H9 (cell line): ENCODE measurements at regions not wholly inside any gene's neighbourhood (a gene's known extent, or its start where the extent isn't known, plus 50 kb on each side); places are given as distances from the start of the nearest gene placed in this dataset.

Experiments
- DNase-seq: peaks from one replicate; pipeline ENCODE4 v3.0.0-alpha.2; 2017
- H2AFZ ChIP-seq: one replicate; pipeline ENCODE4 v1.6.1; 2013; ENCODE audit warnings: mild to moderate bottlenecking, low read length, control low read depth, moderate library complexity
- H2AK5ac ChIP-seq: 2 replicates; pipeline ENCODE4 v1.6.1; 2013; ENCODE audit warnings: low read length, control low read depth, mixed read lengths; ENCODE audit not compliant: insufficient read length
- H2BK120ac ChIP-seq: one replicate; pipeline ENCODE4 v1.6.1; 2013; ENCODE audit warnings: low read depth, mild to moderate bottlenecking, low read length, control low read depth, inconsistent platforms; ENCODE audit not compliant: poor library complexity, severe bottlenecking
- H2BK12ac ChIP-seq: 2 replicates; pipeline ENCODE4 v1.6.1; 2013; ENCODE audit warnings: low read length, control low read depth, mixed read lengths, low read depth; ENCODE audit not compliant: insufficient read length
- H2BK15ac ChIP-seq: 2 replicates; pipeline ENCODE4 v1.6.1; 2013; ENCODE audit warnings: low read depth, low read length, control low read depth
- H2BK20ac ChIP-seq: one replicate; pipeline ENCODE4 v1.6.1; 2013; ENCODE audit warnings: low read depth, mild to moderate bottlenecking, low read length, control low read depth, inconsistent platforms; ENCODE audit not compliant: poor library complexity, severe bottlenecking
- H2BK5ac ChIP-seq: 2 replicates; pipeline ENCODE4 v1.6.1; 2013; ENCODE audit warnings: low read length, control low read depth, mixed read lengths; ENCODE audit not compliant: insufficient read length
- H3K14ac ChIP-seq: 2 replicates; pipeline ENCODE4 v1.6.1; 2013; ENCODE audit warnings: low read length, control low read depth; ENCODE audit not compliant: insufficient read depth
- H3K18ac ChIP-seq: 2 replicates; pipeline ENCODE4 v1.6.1; 2013; ENCODE audit warnings: low read depth, mild to moderate bottlenecking, mixed read lengths, low read length, control low read depth; ENCODE audit not compliant: insufficient read length
- H3K23ac ChIP-seq: 2 replicates; pipeline ENCODE4 v1.6.1; 2013; ENCODE audit warnings: low read length, control low read depth, mixed read lengths, low read depth; ENCODE audit not compliant: insufficient read length
- H3K23me2 ChIP-seq: 2 replicates; pipeline ENCODE4 v1.6.1; 2013; ENCODE audit warnings: low read depth, mild to moderate bottlenecking, mixed read lengths, low read length, control low read depth; ENCODE audit not compliant: insufficient read length, poor library complexity, severe bottlenecking
- H3K27ac ChIP-seq: 2 replicates; pipeline ENCODE4 v1.5.1; 2013; ENCODE audit warnings: low read length, control low read depth, mixed read lengths, low read depth; ENCODE audit not compliant: insufficient read length
- H3K27me3 ChIP-seq: 2 replicates; pipeline ENCODE4 v1.6.1; 2013; ENCODE audit warnings: low read length, control low read depth, inconsistent platforms; ENCODE audit not compliant: insufficient read depth
- H3K4ac ChIP-seq: 2 replicates; pipeline ENCODE4 v1.6.1; 2013; ENCODE audit warnings: low read depth, mild to moderate bottlenecking, control low read depth, inconsistent platforms, low read length, moderate library complexity
- H3K4me1 ChIP-seq: 2 replicates; pipeline ENCODE4 v1.6.1; 2013; ENCODE audit warnings: low read length, control low read depth, inconsistent platforms; ENCODE audit not compliant: insufficient read depth
- H3K4me2 ChIP-seq: 2 replicates; pipeline ENCODE4 v1.6.1; 2013; ENCODE audit warnings: low read length, control low read depth, mixed read lengths; ENCODE audit not compliant: insufficient read length, insufficient read depth
- H3K56ac ChIP-seq: 2 replicates; pipeline ENCODE4 v1.6.1; 2013; ENCODE audit warnings: low read depth, mild to moderate bottlenecking, mixed read lengths, low read length, control low read depth; ENCODE audit not compliant: insufficient read length
- H3K79me1 ChIP-seq: 2 replicates; pipeline ENCODE4 v1.6.1; 2013; ENCODE audit warnings: low read depth, mild to moderate bottlenecking, moderate library complexity, low read length, control low read depth, inconsistent platforms; ENCODE audit not compliant: insufficient read depth, poor library complexity, severe bottlenecking
- H3K79me2 ChIP-seq: 2 replicates; pipeline ENCODE4 v1.6.1; 2013; ENCODE audit warnings: low read length, control low read depth, inconsistent platforms; ENCODE audit not compliant: insufficient read depth
- H3K9ac ChIP-seq: 2 replicates; pipeline ENCODE4 v1.6.1; 2013; ENCODE audit warnings: low read length, control low read depth, mixed read lengths; ENCODE audit not compliant: insufficient read length; ENCODE audit errors: extremely low read depth
- H3K9me3 ChIP-seq: one replicate; pipeline ENCODE4 v1.6.1; 2013; ENCODE audit warnings: low read depth, low read length, inconsistent platforms; ENCODE audit not compliant: control insufficient read depth
- H3T11ph ChIP-seq: one replicate; pipeline ENCODE4 v1.6.1; 2013; ENCODE audit warnings: mild to moderate bottlenecking, low read length, control low read depth, inconsistent platforms
- H4K20me1 ChIP-seq: one replicate; pipeline ENCODE4 v1.6.1; 2013; ENCODE audit not compliant: control insufficient read depth, insufficient read length, insufficient read depth
- H4K5ac ChIP-seq: 2 replicates; pipeline ENCODE4 v1.6.1; 2013; ENCODE audit warnings: low read depth, mild to moderate bottlenecking, mixed read lengths, low read length, control low read depth; ENCODE audit not compliant: insufficient read length
- H4K8ac ChIP-seq: replicated peaks from 2 replicates; pipeline ENCODE4 v1.6.1; 2013; ENCODE audit warnings: low read length, control low read depth, mixed read lengths, low read depth; ENCODE audit not compliant: insufficient read length
- H4K91ac ChIP-seq: 2 replicates; pipeline ENCODE4 v1.6.1; 2013; ENCODE audit warnings: low read depth, mild to moderate bottlenecking, moderate library complexity, mixed read lengths, low read length, control low read depth; ENCODE audit not compliant: insufficient read length
- H3K27ac Mint-ChIP-seq, 3 experiments: 2 replicates in 2 of 3; 3 replicates in 1 of 3; pipeline ENCODE4 v1.8.0; 2020 to 2021; ENCODE audit warnings: mixed read lengths in 3 of 3, mild to moderate bottlenecking in 1 of 3, moderate library complexity in 1 of 3
- H3K27me3 Mint-ChIP-seq: 2 replicates; pipeline ENCODE4 v1.8.0; 2021; ENCODE audit warnings: low read depth, mild to moderate bottlenecking, moderate library complexity, mixed read lengths
- H3K36me3 Mint-ChIP-seq, 3 experiments: 2 replicates in 2 of 3; 3 replicates in 1 of 3; pipeline ENCODE4 v1.8.0; 2020 to 2021; ENCODE audit warnings: low read depth in 3 of 3, mixed read lengths in 3 of 3; ENCODE audit not compliant: insufficient read depth in 1 of 3
- H3K4me1 Mint-ChIP-seq, 2 experiments: 2 replicates each; pipeline ENCODE4 v1.8.0; 2020; ENCODE audit warnings: mixed read lengths in 2 of 2
- H3K4me3 Mint-ChIP-seq, 2 experiments: 2 replicates in 1 of 2; 3 replicates in 1 of 2; pipeline ENCODE4 v1.8.0; 2020 to 2021; ENCODE audit warnings: mild to moderate bottlenecking in 2 of 2, mixed read lengths in 2 of 2, moderate library complexity in 1 of 2
- H3K9me3 Mint-ChIP-seq, 2 experiments: 2 replicates in 1 of 2; 3 replicates in 1 of 2; pipeline ENCODE4 v1.8.0; 2020; ENCODE audit warnings: mild to moderate bottlenecking in 2 of 2, mixed read lengths in 2 of 2, moderate library complexity in 1 of 2
- WGBS: extraction: QIAGEN DNeasy Blood & Tissue Kit; methylation state at CpG from one replicate; pipeline ENCODE4 v1.1.7; 2013; ENCODE audit warnings: missing lambda C conversion rate, low lambda C conversion rate, mixed read lengths; ENCODE audit not compliant: insufficient read length; ENCODE audit errors: extremely low coverage; 5-methylcytosine and 5-hydroxymethylcytosine counted together
- TF ChIP-seq, protein P1 (sequence below): fragments of 200-600 bp; sonication (generic); conservative IDR thresholded peaks from 3 replicates; pipeline ENCODE4 v1.8.0; 2021; ENCODE audit warnings: antibody characterized with exemption, mild to moderate bottlenecking

DNA sequence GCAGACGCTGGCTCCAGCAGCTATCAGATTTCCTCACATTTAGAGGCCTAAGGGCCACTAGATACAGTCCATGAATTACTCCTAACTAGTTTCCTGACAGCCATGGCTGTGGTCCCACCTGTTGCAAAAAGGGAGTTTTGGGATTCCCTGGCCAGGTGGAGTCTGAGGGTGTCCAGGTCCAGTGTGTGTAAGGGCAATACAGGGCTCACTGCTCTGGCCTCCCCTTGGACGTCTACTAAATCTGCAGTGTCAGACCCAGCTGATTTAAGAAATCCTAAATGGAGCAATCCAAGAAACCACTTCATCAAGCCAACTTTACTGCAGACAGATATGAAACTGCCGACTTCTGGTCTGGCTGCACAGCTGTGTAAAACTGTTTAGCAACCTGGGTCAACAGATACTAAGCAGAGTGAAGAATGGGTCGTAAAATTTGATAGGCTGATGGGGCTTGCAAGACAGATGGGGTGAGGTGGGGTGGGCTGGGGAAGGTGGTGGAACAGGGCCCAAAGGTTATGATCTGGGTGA is 116.4 kb downstream of the GADD45G start:
- Histone ChIP-seq H3K9me3 (no peaks in the 10 kb centered on the region), H2BK20ac (no peak overlapping the region), H2BK12ac (no peak overlapping the region), H3K23me2 (no peaks in the 10 kb centered on the region), H4K8ac (no peak overlapping the region), H3K27me3 (no peaks in the 10 kb centered on the region), H4K5ac (no peak overlapping the region), H2BK5ac (no peak overlapping the region), H2BK120ac (no peak overlapping the region), H2AK5ac (no peak overlapping the region), H3K18ac (no peak overlapping the region), H3K79me1 (no peaks in the 10 kb centered on the region), H3K56ac (no peak overlapping the region), H3T11ph (no peak overlapping the region), H3K27ac (no peak overlapping the region), H4K91ac (no peak overlapping the region), H2BK15ac (no peak overlapping the region), H2AFZ (no peak overlapping the region), H3K14ac (no peak overlapping the region; the same call in 1 of the 2 replicates), H3K23ac (no peak overlapping the region), H3K4ac (no peak overlapping the region), H3K9ac (no peak overlapping the region), H4K20me1 (no peaks in the 10 kb centered on the region), H3K79me2 (no peaks in the 10 kb centered on the region), H3K4me2 (no peak overlapping the region), H3K4me1 (no peaks in the 10 kb centered on the region)
- DNase-seq: no peak
- no peaks in the 10 kb centered on the region; a peak in 1 of 5 replicates for H3K9me3 Mint-ChIP-seq
- no peak overlapping the region; a peak in 1 of 7 replicates for H3K27ac Mint-ChIP-seq
- H3K4me1 Mint-ChIP-seq: peaks cover 2 to 3% of the 10 kb centered on the region in 2 experiments; a peak in 1 of 4 replicates
- H3K4me3 Mint-ChIP-seq: no peak overlapping the region; a peak in 1 of 5 replicates
- H3K27me3 Mint-ChIP-seq: peaks cover 8% of the 10 kb centered on the region
- WGBS: no CpG with 5 or more reads among the region's 4 CpGs
- TF ChIP-seq, protein P1, sequence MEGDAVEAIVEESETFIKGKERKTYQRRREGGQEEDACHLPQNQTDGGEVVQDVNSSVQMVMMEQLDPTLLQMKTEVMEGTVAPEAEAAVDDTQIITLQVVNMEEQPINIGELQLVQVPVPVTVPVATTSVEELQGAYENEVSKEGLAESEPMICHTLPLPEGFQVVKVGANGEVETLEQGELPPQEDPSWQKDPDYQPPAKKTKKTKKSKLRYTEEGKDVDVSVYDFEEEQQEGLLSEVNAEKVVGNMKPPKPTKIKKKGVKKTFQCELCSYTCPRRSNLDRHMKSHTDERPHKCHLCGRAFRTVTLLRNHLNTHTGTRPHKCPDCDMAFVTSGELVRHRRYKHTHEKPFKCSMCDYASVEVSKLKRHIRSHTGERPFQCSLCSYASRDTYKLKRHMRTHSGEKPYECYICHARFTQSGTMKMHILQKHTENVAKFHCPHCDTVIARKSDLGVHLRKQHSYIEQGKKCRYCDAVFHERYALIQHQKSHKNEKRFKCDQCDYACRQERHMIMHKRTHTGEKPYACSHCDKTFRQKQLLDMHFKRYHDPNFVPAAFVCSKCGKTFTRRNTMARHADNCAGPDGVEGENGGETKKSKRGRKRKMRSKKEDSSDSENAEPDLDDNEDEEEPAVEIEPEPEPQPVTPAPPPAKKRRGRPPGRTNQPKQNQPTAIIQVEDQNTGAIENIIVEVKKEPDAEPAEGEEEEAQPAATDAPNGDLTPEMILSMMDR: no peak
- peaks cover 0 to 5% (median 0%) of the 10 kb centered on the region in 3 experiments; a peak in 2 of 7 replicates for H3K36me3 Mint-ChIP-seq
